GM13976 (cell line): ENCODE measurements at regions not wholly inside any gene's neighbourhood (a gene's known extent, or its start where the extent isn't known, plus 50 kb on each side); places are given as distances from the start of the nearest gene placed in this dataset.

Source experiments
- DNase-seq: peaks from one replicate; pipeline ENCODE4 v3.0.0; 2012; ENCODE audit warnings: low spot score
- in situ Hi-C: fragments of 300-500 bp; cut with MboI; formaldehyde crosslinking; loops from one replicate; pipeline ENCODE4 v1.12.0; 2022; ENCODE audit warnings: low sequenced_read_pairs, mixed read lengths, inconsistent platforms; ENCODE audit not compliant: unreplicated experiment
- TF ChIP-seq, protein P1 (sequence below): IDR thresholded peaks from 2 replicates; pipeline ENCODE4 v1.5.1; 2012; ENCODE audit warnings: borderline replicate concordance, mild to moderate bottlenecking; ENCODE audit not compliant: insufficient read depth; ENCODE audit errors: extremely low read depth, missing control alignments, control extremely low read depth

DNA sequence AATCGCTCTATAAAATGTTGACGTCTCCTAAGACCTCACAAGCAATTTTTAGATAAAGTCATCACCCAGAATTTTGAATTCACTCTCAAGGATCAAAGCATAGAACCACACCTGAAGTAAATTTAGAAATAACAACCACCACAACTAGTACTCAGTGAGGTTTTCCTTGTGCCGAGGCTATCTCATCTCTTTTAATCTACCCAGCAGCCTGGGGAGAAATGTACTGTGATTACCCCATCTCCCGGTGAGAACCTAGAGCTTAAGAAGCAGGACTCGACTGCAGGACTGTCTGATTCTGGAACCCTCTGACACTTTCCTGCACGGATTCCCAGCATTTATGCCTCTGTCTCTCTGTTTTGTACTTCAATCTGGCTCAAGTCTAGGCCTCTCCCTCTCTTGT lies 180.9 kb upstream of the PLXNC1 start:
- in situ Hi-C loops: no loop called here
- TF ChIP-seq, protein P1, sequence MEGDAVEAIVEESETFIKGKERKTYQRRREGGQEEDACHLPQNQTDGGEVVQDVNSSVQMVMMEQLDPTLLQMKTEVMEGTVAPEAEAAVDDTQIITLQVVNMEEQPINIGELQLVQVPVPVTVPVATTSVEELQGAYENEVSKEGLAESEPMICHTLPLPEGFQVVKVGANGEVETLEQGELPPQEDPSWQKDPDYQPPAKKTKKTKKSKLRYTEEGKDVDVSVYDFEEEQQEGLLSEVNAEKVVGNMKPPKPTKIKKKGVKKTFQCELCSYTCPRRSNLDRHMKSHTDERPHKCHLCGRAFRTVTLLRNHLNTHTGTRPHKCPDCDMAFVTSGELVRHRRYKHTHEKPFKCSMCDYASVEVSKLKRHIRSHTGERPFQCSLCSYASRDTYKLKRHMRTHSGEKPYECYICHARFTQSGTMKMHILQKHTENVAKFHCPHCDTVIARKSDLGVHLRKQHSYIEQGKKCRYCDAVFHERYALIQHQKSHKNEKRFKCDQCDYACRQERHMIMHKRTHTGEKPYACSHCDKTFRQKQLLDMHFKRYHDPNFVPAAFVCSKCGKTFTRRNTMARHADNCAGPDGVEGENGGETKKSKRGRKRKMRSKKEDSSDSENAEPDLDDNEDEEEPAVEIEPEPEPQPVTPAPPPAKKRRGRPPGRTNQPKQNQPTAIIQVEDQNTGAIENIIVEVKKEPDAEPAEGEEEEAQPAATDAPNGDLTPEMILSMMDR: no peak
- DNase-seq: no peak

GRCh38 chr12:93968536-93969285 lies 179.7 kb upstream of the PLXNC1 start:
- in situ Hi-C loops: no loop called here
- TF ChIP-seq, protein P1: no peak
- DNase-seq: no peak

- DNase-seq: no peak
- in situ Hi-C loops: no loop called here
- TF ChIP-seq, protein P1: no peak
Observed at GRCh38 chr12:93970900-93971688, 177.3 kb upstream of the PLXNC1 start.

DNA sequence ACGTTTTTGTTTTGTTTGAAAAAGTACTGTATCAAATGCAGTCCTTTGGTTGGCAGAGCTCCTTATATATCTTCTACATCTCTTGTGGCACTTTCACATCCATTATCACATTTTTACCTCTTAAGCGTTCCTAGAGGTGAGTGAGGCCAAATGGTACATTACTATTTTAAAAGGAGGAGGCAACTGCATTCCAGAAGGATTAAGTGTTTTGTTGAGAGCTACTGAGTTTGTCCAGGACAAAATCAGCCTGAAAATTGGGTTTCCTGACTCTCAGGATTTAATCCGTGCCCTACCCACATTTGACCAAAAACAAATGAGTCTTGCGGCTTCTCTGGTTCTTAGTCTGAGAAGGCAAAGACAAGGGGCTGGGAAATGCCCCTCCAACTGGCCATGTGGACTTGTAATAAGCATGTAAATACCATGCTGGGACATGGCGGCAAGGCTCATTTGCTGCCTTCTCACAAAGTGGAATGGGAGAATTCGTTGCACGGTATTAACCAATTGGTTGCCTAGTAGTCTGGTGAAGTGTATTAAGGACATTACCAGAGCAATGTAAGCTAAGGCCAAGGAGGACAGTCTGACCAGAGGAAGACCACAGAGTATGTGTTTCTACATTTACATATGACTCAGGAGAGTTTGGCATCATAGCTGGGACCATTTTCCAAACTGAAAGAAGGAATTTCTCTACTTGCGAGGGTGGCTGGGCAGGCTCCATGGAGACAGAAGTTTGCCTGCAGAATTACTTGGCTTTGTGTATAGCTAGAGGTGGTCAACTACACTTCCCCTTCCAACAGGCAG lies 175.8 kb upstream of the PLXNC1 start:
- TF ChIP-seq, protein P1: no peak
- in situ Hi-C loops: no loop called here
- no peak for DNase-seq

- in situ Hi-C loops: no loop called here
- TF ChIP-seq, protein P1: no peak
- DNase-seq: no peak
Observed at GRCh38 chr12:93974252-93974651, 174.1 kb upstream of the PLXNC1 start.

GRCh38 chr12:93976024-93976423 lies 172.4 kb upstream of the PLXNC1 start:
- in situ Hi-C loops: loop anchor here (25.0 kb wide), 1 partner anchor 414 kb away; the partner anchor contains the start of gene SOCS2
- no peak for DNase-seq
- TF ChIP-seq, protein P1: no peak
